ENCODE measurements at regions not wholly inside any gene's neighbourhood (a gene's known extent, or its start where the extent isn't known, plus 50 kb on each side); places are given as distances from the start of the nearest gene placed in this dataset.

DNA sequence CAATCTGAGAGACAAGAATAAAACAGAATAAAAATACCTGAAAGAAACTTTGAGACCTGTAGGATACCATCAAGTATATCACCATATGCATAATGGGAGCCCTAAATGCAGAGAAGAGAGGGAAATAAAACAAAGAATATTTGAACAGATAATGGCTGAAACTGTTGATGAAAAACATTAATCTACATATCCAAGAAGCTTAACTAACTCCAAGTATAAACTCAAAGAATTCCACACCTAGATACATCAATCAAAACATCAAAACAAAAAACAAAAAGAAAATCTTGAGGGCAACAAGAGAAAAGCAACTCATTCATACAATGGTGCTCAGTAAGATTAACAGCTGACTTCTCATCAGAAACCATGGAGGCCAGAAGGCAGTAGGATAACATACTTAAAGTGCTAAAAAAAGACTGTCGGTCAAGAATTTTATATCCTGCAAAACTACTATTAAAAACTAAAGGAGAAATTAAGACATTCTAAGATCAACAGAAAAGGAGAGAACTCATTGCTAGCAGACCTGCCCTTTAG lies 101.6 kb downstream of the FOXD1 start:
- Histone ChIP-seq H4K20me1 (replicated peaks; ENCODE audit: control insufficient read depth, extremely low read depth, insufficient read depth, low read length) (no peaks in the 10 kb centered on the region), H3K9me1 (replicated peaks; ENCODE audit: control insufficient read depth, extremely low read depth, insufficient read depth, low read length) (no peaks in the 10 kb centered on the region), H3K27ac (ENCODE audit: insufficient read depth, low read depth, low read length) (no peak overlapping the region), H3K79me2 (ENCODE audit: control insufficient read depth, insufficient read depth, low read length) (no peaks in the 10 kb centered on the region), H2AFZ (ENCODE audit: low read depth, low read length) (no peak overlapping the region), H3K4me1 (ENCODE audit: control insufficient read depth, extremely low read depth, insufficient read depth, low read length) (no peaks in the 10 kb centered on the region), H3K27me3 (ENCODE audit: control insufficient read depth in 2 of 2, insufficient read depth in 2 of 2, low read length in 2 of 2) (peaks cover 23 to 56% of the 10 kb centered on the region in 2 experiments), H3K36me3 (ENCODE audit: control insufficient read depth in 2 of 2, extremely low read depth in 1 of 2, insufficient read depth in 2 of 2, low read length in 2 of 2) (no peaks in the 10 kb centered on the region), H3K9ac (replicated peaks; ENCODE audit: extremely low read depth, insufficient read depth, low read length) (no peak overlapping the region), H3K4me3 (replicated peaks in 1 of 3; ENCODE audit: insufficient read depth in 1 of 3, low read depth in 1 of 3, low read length in 3 of 3) (no peak overlapping the region), H3K9me3 (replicated peaks; ENCODE audit: control insufficient read depth, insufficient read depth, low read length) (no peaks in the 10 kb centered on the region), H3K4me2 (ENCODE audit: insufficient read depth, low read length) (no peak overlapping the region)
- DNase-seq (ENCODE audit: low read depth, low spot score), result no peak
- CTCF ChIA-PET, result no interaction called here
- POLR2A ChIA-PET, result no interaction called here
- no TSS peak for BruUV-seq (replicated peaks)
- FAIRE-seq, result peak; percentile 8
- dilution Hi-C loops (cut with MboI; ENCODE audit: extremely low pct_ligation_motif_present, low sequenced_read_pairs), result no loop called here
- no peak for TF ChIP-seq GATA2 (IDR thresholded peaks at IDR 0.05; ENCODE audit: insufficient read depth, insufficient read length, low read depth, low read length)
- no peak for TF ChIP-seq POLR2A (IDR thresholded peaks at IDR 0.05; ENCODE audit: low read depth, low read length)
- intact Hi-C loops (cut with micrococcal nuclease), result no loop called here

DNA sequence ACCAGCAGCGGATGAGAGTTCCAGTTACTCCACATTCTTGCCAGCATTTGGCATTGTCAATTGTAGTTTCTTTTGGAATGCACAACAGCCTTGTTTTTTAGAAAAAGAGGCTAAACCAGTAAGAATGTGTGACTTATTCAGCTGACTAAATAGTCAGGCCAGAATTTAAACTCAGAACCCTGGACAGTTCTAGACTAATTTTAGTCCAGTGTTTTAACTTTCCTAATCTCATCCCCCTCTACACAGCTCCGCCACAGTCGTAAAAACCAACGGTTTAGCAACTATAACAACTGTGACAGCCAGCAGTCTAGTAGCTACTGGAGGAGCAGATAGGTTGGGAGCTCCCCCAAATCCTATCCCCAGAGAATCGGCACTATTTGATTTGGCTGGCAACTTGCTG lies 103.7 kb downstream of the FOXD1 start:
- ChIA-PET POLR2A (no interaction called here), CTCF (interaction anchor here (1.0 to 1.2 kb wide), 4 partner anchors 9 to 106 kb away, joined by 3 to 6 read pairs (median 4); no protein-coding TSS in a partner anchor)
- H2AFZ ChIP-seq (ENCODE audit: low read depth, low read length), result no peak overlapping the region
- H3K9me1 ChIP-seq (replicated peaks; ENCODE audit: control insufficient read depth, extremely low read depth, insufficient read depth, low read length), result no peaks in the 10 kb centered on the region
- H3K27ac ChIP-seq (ENCODE audit: insufficient read depth, low read depth, low read length), result no peak overlapping the region
- dilution Hi-C loops (cut with MboI; ENCODE audit: extremely low pct_ligation_motif_present, low sequenced_read_pairs), result no loop called here
- H3K79me2 ChIP-seq (ENCODE audit: control insufficient read depth, insufficient read depth, low read length), result no peaks in the 10 kb centered on the region
- FAIRE-seq, result no peak
- TF ChIP-seq POLR2A (IDR thresholded peaks at IDR 0.05; ENCODE audit: low read depth, low read length) (no peak), JUN (IDR thresholded peaks at IDR 0.05; ENCODE audit: borderline replicate concordance, insufficient read depth, insufficient read length, low read depth) (no peak), MYC (IDR thresholded peaks at IDR 0.05; ENCODE audit: low read depth, low read length) (no peak), MAX (IDR thresholded peaks at IDR 0.05; ENCODE audit: insufficient read depth, insufficient read length) (no peak), FOS (IDR thresholded peaks at IDR 0.05; ENCODE audit: borderline replicate concordance, insufficient read depth, low read length) (no peak), GATA2 (IDR thresholded peaks at IDR 0.05; ENCODE audit: insufficient read depth, insufficient read length, low read depth, low read length) (no peak), POLR2AphosphoS5 (IDR thresholded peaks at IDR 0.05; ENCODE audit: insufficient read depth, low read depth, low read length) (no peak), EZH2 (IDR thresholded peaks at IDR 0.05; ENCODE audit: borderline replicate concordance, low read depth, low read length, severe bottlenecking) (no peak)
- TF ChIP-seq, protein P1, sequence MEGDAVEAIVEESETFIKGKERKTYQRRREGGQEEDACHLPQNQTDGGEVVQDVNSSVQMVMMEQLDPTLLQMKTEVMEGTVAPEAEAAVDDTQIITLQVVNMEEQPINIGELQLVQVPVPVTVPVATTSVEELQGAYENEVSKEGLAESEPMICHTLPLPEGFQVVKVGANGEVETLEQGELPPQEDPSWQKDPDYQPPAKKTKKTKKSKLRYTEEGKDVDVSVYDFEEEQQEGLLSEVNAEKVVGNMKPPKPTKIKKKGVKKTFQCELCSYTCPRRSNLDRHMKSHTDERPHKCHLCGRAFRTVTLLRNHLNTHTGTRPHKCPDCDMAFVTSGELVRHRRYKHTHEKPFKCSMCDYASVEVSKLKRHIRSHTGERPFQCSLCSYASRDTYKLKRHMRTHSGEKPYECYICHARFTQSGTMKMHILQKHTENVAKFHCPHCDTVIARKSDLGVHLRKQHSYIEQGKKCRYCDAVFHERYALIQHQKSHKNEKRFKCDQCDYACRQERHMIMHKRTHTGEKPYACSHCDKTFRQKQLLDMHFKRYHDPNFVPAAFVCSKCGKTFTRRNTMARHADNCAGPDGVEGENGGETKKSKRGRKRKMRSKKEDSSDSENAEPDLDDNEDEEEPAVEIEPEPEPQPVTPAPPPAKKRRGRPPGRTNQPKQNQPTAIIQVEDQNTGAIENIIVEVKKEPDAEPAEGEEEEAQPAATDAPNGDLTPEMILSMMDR (IDR thresholded peaks at IDR 0.05; ENCODE audit: extremely low read depth in 1 of 2, insufficient read depth in 1 of 2, low read depth in 1 of 2, low read length in 2 of 2), result no peak
- no TSS peak for BruUV-seq (replicated peaks)
- H3K4me3 ChIP-seq (replicated peaks in 1 of 3; ENCODE audit: insufficient read depth in 1 of 3, low read depth in 1 of 3, low read length in 3 of 3), result no peak overlapping the region
- peaks cover 32 to 47% of the 10 kb centered on the region in 2 experiments for H3K27me3 ChIP-seq (ENCODE audit: control insufficient read depth in 2 of 2, insufficient read depth in 2 of 2, low read length in 2 of 2)
- no peaks in the 10 kb centered on the region for H3K4me1 ChIP-seq (ENCODE audit: control insufficient read depth, extremely low read depth, insufficient read depth, low read length)
- no peaks in the 10 kb centered on the region for H3K36me3 ChIP-seq (ENCODE audit: control insufficient read depth in 2 of 2, extremely low read depth in 1 of 2, insufficient read depth in 2 of 2, low read length in 2 of 2)
- H3K9me3 ChIP-seq (replicated peaks; ENCODE audit: control insufficient read depth, insufficient read depth, low read length), result no peaks in the 10 kb centered on the region
- H3K9ac ChIP-seq (replicated peaks; ENCODE audit: extremely low read depth, insufficient read depth, low read length), result no peak overlapping the region
- H3K4me2 ChIP-seq (ENCODE audit: insufficient read depth, low read length), result no peak overlapping the region
- DNase-seq (ENCODE audit: low read depth, low spot score), result no peak
- H4K20me1 ChIP-seq (replicated peaks; ENCODE audit: control insufficient read depth, extremely low read depth, insufficient read depth, low read length), result no peaks in the 10 kb centered on the region
- intact Hi-C loops (cut with micrococcal nuclease), result no loop called here
